Left ventricle myocardium inferior (tissue), 1 donor: ENCODE measurements at regions not wholly inside any gene's neighbourhood (a gene's known extent, or its start where the extent isn't known, plus 50 kb on each side); places are given as distances from the start of the nearest gene placed in this dataset.

Source experiments
- DNase-seq: peaks from one replicate; pipeline ENCODE4 v3.0.0-alpha.2; 2020
- H3K27ac ChIP-seq: fragments of 200-600 bp; replicated peaks from 2 replicates; pipeline ENCODE4 v1.8.0; 2021
- H3K27me3 ChIP-seq: fragments of 200-600 bp; 2 replicates; pipeline ENCODE4 v1.8.0; 2021; ENCODE audit warnings: low read depth
- H3K36me3 ChIP-seq: fragments of 200-600 bp; 2 replicates; pipeline ENCODE4 v1.8.0; 2021
- H3K4me1 ChIP-seq: fragments of 200-600 bp; 2 replicates; pipeline ENCODE4 v1.8.0; 2021
- H3K4me3 ChIP-seq: fragments of 200-600 bp; 2 replicates; pipeline ENCODE4 v1.8.0; 2021; ENCODE audit warnings: mild to moderate bottlenecking, moderate library complexity
- H3K9me3 ChIP-seq: fragments of 200-600 bp; replicated peaks from 2 replicates; pipeline ENCODE4 v1.8.0; 2021
- intact Hi-C: fragments of 100-400 bp; cut with micrococcal nuclease; formaldehyde crosslinking; loops from one replicate; pipeline ENCODE4 v1.11.0; 2022
- TF ChIP-seq, protein P1 (sequence below): fragments of 200-600 bp; IDR thresholded peaks from 2 replicates; pipeline ENCODE4 v1.8.0; 2021; ENCODE audit warnings: antibody characterized with exemption, mild to moderate bottlenecking, borderline replicate concordance
- donor health status: DM: no; HTN: yes; CAD: no; lungs with severe emphysema.

GRCh38 chr5:164741376-164741775 is 1236.0 kb downstream of the MAT2B start:
- no peak overlapping the region for H3K4me3 ChIP-seq
- no peak for DNase-seq
- TF ChIP-seq, protein P1, sequence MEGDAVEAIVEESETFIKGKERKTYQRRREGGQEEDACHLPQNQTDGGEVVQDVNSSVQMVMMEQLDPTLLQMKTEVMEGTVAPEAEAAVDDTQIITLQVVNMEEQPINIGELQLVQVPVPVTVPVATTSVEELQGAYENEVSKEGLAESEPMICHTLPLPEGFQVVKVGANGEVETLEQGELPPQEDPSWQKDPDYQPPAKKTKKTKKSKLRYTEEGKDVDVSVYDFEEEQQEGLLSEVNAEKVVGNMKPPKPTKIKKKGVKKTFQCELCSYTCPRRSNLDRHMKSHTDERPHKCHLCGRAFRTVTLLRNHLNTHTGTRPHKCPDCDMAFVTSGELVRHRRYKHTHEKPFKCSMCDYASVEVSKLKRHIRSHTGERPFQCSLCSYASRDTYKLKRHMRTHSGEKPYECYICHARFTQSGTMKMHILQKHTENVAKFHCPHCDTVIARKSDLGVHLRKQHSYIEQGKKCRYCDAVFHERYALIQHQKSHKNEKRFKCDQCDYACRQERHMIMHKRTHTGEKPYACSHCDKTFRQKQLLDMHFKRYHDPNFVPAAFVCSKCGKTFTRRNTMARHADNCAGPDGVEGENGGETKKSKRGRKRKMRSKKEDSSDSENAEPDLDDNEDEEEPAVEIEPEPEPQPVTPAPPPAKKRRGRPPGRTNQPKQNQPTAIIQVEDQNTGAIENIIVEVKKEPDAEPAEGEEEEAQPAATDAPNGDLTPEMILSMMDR = no peak
- H3K4me1 ChIP-seq = no peaks in the 10 kb centered on the region
- H3K36me3 ChIP-seq = no peaks in the 10 kb centered on the region
- peaks cover 3% of the 10 kb centered on the region for H3K9me3 ChIP-seq
- intact Hi-C loops = no loop called here
- H3K27me3 ChIP-seq = no peaks in the 10 kb centered on the region
- no peak overlapping the region for H3K27ac ChIP-seq

DNA sequence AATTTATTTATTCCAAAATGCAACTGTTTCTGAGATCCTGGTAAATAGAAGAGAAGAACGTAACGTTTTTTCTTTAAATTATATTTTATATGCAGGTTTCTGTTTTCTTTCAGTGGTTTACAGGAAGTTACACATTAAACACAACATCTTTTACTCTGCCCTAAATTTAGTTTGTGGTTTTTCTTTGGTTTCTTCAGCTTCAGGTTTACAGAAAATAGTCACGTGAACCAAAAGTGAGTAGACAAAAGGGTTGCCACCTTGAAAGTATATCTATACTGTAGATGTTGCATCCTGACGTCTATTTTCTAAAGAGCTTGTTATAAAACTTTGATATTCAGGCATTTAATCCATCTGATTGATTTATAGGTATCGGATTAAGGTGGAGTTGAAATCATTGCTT is 1236.6 kb downstream of the MAT2B start:
- DNase-seq = no peak
- Histone ChIP-seq H3K4me3 (no peak overlapping the region), H3K9me3 (peaks cover 3% of the 10 kb centered on the region), H3K4me1 (no peaks in the 10 kb centered on the region), H3K36me3 (no peaks in the 10 kb centered on the region), H3K27ac (no peak overlapping the region), H3K27me3 (no peaks in the 10 kb centered on the region)
- intact Hi-C loops = no loop called here
- TF ChIP-seq, protein P1 = no peak

GRCh38 chr5:164746723-164747122 is 1241.3 kb downstream of the MAT2B start:
- intact Hi-C loops = no loop called here
- no peak overlapping the region for H3K4me3 ChIP-seq
- no peaks in the 10 kb centered on the region for H3K36me3 ChIP-seq
- TF ChIP-seq, protein P1 = no peak
- no peak overlapping the region for H3K27ac ChIP-seq
- H3K4me1 ChIP-seq = no peaks in the 10 kb centered on the region
- DNase-seq = no peak
- H3K9me3 ChIP-seq = no peaks in the 10 kb centered on the region
- no peaks in the 10 kb centered on the region for H3K27me3 ChIP-seq

GRCh38 chr5:164747371-164747770 is 1242.0 kb downstream of the MAT2B start:
- DNase-seq = no peak
- no peaks in the 10 kb centered on the region for H3K27me3 ChIP-seq

DNA sequence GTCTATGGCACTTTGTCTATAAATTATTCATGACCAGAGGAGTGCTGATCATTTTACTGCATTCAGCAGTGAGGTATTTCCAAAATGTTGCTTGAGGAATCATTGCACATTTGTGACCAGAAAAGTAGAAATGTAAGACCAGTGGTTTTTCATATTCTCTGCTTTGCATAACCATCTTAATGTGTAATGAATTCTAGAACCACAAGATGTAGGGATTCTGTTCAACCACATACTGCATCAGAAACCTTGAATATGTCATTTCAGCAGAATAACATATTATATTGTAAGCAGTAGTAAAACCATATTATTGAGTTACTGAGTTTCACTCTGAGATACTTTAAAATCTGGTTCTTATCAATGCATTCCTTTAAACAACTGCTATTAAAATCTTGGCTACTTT is 1243.4 kb downstream of the MAT2B start:
- H3K36me3 ChIP-seq = no peaks in the 10 kb centered on the region
- H3K4me3 ChIP-seq = no peak overlapping the region
- no peaks in the 10 kb centered on the region for H3K27me3 ChIP-seq
- intact Hi-C loops = no loop called here
- TF ChIP-seq, protein P1 = no peak
- no peaks in the 10 kb centered on the region for H3K9me3 ChIP-seq
- no peak for DNase-seq
- H3K4me1 ChIP-seq = no peaks in the 10 kb centered on the region
- H3K27ac ChIP-seq = no peak overlapping the region

More at GRCh38 chr5:164747371-164747770, 1242.0 kb downstream of the MAT2B start:
- Histone ChIP-seq H3K4me3 (no peak overlapping the region), H3K9me3 (no peaks in the 10 kb centered on the region), H3K36me3 (no peaks in the 10 kb centered on the region), H3K27ac (no peak overlapping the region), H3K4me1 (no peaks in the 10 kb centered on the region)
- TF ChIP-seq, protein P1 = no peak
- intact Hi-C loops = no loop called here

DNA sequence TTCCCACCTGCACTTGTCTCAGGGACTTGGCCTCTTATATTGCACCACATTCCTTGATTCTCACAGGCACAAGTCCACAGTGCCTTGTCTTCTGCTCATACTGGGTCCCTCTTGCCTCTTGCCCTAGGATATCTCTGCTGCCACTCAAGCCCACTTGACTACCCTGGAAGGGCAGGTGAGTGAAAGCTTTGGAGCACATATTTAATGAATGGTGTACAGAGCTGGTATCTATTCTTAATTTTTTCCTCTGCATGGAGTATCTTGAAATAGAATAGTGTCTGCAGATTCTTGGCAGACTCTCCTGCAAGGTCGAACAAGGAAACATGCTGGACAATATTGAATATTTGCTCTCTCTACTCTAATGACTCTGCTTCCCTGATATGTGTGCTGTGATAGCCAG is 1248.0 kb downstream of the MAT2B start:
- DNase-seq = no peak
- Histone ChIP-seq H3K27ac (no peak overlapping the region), H3K36me3 (no peaks in the 10 kb centered on the region), H3K27me3 (no peaks in the 10 kb centered on the region), H3K9me3 (no peaks in the 10 kb centered on the region), H3K4me3 (no peak overlapping the region), H3K4me1 (no peaks in the 10 kb centered on the region)
- TF ChIP-seq, protein P1 = no peak
- intact Hi-C loops = no loop called here
